ENCODE measurements at regions not wholly inside any gene's neighbourhood (a gene's known extent, or its start where the extent isn't known, plus 50 kb on each side); places are given as distances from the start of the nearest gene placed in this dataset.

DNA sequence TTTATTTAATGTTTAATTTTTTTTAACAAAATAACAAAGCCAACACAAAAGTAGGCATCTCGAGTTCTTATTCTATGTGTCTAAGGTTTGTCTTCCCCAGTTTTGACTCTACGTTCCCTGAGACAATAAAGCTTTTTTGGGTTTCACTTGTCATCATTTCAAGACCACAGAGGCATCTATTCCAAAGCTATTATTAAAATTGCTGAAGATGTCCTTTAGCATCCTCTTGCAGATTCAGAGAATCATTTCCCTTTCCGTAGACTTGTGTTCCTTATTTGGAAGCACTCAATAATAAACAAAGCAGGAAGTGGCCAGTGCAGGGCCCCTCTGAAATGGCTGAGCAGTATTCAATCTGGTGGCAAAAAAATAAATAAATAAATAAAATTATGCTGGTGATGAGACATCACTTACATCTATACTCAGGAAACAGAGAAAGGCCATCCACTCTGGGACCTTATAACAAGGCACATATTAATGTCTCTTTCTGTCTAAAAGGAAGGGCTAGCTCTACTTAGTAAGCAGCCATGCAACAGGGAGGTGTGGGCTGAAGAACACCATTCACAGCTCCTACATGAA, 362.3 kb downstream of the WDR72 start:
- DNase-seq: no peak

DNA sequence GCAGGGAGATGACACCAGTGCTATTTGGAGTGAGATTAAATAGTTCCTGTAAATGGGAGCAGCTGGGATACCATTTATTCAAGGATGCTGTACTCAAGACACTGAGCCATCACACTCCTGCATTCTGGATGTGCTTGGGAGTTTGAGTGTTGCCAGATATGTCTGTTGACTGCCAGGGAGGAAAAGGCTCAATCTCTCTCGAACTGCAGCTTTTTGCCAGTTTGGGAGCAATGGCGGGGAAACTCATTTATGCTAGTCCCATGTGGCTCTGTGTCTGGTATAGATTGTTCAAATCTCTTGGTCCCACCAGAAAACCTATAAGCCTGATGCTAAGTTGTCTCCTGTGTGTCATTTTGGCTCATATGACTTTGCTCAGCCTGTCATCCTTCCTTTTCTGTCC, 363.6 kb downstream of the WDR72 start:
- no peak for DNase-seq

DNA sequence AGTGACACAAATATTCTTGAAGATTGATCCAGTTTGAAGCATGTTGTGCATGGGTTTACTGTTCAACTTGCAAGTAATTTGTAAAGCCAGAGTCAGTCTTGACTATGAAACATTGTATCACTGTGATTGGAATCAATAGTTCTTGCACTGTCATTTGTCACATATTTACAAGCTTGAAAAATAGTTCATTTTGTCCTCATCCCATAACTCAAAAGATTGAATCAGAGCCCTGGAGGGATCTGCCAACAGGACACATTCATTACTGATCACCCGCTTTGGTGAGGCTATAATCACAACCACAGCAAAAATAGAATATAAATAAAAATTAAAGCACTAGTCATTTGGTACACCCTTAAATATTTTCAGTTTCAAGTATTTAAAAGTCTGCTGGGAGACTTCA, 368.9 kb downstream of the WDR72 start:
- no peak for DNase-seq

DNA sequence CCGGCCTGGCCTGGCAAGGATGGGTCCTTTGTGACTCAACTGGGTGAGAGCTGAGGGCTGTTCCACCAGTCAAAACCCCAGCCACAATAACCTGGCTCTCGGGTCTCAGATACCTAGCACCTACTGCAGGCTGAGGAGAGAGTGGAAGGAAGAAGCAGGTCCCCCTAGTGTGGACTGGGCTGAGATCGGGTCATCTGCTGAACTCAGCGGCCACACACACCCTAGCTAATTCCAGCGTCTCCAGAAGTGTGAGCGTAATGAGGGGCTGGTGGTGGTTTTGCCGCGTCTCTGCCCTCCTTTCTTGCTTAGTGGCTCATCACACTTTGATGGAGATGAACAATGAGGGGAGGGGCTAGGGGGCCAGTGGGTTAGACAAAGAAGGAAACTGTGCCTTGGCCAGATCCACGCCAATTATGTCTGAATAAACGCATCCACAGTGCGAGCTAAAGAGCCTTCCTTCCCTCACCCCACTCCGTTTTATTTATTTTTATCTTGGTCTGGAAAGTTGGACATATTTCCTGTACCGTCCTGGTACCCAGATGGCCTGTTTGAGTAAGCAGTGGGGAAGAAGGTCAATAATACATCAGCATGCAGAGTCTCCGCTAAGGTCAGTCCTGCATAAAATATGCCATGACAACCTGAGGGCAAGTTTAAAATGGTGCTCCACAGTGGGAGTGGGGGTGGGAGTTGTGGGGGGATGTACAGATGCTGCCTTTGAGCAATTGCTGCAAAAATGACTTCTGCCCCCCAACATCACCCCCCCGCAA, 370.0 kb downstream of the WDR72 start:
- no peak for DNase-seq

DNA sequence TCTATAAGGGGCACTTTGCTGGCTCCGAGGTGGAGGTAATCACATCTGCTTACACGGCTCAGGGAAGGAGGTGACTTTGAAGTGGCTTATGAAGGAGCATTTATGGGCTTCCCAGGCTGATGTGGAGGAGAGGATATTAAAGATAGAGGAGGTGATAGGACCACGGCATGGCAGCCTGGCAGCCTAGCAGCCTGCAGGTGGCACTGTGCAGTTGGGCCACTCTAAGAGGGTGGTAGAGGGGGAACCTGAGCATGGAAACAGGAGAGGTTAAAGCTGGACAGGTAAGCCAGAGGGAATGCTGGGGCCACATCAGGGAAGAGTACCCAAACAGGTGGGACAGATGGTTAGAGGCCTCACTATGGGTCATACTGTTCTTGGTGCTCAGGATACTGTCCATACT, 375.0 kb downstream of the WDR72 start:
- no peak for DNase-seq

DNA sequence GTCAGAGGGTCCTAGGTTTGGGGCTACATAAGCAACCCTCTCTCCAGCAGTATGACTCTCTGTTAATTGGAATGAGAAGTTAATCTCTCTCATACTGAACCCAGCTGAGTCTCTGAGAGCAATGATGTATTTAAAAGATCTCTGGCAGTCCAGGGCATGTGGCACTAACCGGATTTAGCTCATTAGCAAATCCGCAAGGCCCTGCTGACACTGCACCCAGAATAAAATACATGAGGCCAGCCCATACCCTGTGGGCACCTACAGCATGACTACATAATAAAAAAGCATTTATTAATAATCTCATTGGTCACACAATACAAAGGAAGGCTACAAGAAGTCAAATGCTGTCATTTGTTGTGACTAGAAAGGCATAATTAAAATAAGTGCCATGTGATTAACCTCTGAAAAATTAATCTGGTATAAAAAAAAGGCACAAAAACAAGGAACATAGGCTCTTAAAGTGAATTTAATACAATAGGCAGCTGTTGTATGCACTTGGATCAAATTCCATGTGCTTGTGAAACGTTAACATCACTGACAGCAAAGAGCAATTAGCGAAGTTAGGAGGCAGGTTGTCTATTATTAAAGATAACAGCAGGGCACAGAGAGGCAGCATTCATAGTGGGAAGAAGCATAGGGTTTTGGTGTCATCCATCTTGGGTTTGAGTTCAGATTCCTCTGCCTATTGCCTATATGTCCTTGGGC, 381.2 kb downstream of the WDR72 start:
- DNase-seq: no peak

DNA sequence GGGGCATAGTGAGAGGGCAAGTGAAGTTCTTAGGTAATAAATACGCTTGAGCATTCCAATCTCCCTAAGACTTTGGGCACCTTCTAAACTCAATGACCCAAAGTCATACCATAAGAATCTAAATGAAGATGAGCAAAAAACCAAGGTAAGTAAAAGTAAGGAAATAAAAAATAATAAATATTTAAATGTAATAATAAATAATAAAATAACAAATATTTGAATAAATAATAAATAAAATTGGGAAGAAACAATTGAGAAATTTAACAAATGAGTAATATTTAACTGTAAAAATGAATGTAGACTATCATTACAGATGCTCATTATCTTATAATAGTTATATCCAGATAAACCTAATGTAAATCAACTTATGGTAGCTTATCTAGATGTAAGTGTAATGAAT, 391.7 kb downstream of the WDR72 start:
- DNase-seq: no peak

DNA sequence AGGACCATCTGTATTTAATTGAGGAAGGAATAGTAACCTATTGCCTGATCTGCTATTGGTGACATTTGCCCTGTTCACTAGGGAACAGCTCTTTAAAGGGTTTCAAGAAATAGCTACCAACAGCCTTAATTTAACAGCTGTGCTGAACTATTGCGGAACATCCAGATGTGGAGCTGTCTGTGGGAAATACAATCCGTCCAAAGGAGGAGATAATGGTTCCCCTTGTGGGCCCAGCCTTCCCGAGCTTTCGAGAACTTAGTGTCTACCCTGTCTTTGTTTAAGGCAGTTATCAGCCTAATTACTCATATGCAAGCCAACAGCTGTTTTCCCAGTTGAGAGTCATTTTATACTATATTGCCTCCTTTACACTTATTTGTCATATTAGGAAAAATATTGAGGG, 398.6 kb downstream of the WDR72 start:
- DNase-seq: no peak

DNA sequence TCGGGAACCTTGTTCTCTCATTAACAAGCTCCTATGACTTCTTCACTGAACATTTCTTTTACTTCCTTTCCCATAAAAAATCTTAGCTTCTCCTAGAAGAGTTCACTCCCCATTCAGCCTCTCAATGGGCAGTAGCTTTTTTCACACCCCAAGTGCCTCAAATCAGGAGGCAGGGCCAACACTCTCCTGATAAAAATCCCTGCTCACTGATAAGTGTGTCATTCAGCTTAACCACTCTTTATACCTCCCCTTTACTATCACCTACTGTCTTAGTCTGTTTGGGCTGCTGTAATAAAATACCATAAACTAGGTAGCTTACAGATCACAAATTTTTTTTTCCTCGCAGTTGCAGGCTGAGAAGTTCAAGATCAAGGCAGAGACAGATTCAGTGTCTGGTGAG, 400.4 kb downstream of the WDR72 start:
- no peak for DNase-seq

DNA sequence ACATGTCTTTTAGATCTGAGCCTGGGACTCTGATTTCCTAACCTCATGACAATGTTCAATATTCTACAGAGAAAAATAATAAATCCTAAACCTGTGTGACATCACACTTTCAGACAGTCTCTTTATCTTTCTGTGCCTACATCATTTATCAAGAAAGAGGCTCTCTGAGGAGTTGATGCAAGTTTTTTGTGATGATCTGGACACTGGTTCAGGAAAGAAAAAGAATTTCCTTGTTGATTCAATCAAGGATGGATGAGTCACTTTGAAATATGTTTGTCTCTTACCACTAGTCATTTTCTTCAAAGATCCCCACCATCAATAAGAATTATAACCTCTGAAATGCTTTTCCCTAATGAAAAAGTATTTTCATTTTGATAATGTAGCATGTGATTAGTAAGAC, 404.6 kb downstream of the WDR72 start:
- no peak for DNase-seq

DNA sequence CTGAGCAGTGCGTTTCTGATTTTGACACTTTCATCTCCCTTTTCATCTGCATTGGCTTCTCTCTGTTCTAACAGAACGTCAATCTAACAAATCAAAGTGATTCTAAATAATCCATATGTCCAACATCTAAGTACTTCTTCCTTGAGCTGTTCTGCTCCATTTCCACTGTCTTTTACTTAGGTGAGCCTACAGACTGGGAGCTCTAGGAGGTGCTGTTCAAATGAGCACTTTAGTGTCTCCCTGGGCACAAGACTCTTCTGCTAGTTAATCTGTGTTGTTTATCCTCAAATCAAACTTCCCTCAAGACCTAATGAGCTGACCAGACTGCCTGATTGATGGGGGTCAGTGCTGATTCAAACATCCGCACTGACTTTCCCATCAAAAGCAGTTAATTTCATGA, 408.1 kb downstream of the WDR72 start:
- no peak for DNase-seq

DNA sequence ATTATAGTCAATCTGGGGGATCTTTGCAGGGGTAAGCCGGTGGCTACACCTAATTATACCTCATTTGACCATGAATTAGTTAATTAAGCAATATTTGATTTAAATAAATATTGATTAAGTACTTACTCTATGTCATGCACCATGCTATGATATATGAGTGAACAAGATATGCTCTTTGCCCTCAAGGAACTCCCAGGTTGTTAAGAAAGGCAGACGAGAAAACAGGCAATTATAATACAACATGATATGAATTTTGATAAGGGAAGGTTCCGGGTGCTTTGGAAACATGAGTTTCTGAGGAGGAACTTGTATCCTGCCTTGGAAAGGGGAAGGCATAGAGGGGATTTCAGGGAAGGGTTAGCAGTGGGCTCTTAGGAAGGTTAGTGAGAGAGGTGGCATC, 412.9 kb downstream of the WDR72 start:
- no peak for DNase-seq

DNA sequence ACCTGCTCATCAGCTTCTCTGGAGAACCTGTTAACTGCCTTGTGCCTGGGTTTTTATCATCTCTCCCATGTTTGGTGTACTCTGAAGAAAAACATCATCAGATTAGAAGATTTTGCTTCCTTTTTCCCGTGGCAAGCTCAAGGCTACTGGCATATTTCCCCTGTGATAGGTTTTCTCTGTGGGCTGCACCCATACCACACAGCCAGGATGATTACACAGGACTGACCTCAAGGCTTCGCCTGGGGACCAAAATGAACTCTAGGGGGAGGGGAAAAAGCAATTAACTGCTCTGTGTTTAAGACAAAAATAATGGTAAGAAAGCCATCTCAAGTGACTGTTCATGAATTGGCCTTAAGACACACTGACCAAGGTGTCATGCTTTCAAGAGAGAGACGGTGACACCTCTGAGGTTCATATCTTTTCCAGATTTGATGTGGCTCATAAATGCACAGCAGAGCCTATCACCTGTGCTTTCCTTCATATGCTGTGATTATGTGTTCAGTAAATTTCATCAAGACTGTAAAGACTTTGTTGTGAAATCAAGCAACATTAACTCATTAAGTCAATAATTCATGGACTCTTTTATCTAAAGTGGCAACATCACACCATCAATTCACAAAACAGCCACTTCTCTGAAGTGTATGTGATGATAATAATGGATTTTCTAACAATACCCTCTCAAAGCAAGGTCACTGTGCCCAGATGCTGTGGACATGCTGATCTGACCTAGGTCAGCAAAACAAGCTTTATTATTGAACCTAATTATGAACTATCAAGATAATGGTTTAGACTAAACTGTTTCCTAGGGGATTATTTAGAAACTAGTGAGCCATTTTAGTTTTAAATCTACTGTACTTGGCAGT, 427.9 kb downstream of the WDR72 start:
- DNase-seq: no peak

DNA sequence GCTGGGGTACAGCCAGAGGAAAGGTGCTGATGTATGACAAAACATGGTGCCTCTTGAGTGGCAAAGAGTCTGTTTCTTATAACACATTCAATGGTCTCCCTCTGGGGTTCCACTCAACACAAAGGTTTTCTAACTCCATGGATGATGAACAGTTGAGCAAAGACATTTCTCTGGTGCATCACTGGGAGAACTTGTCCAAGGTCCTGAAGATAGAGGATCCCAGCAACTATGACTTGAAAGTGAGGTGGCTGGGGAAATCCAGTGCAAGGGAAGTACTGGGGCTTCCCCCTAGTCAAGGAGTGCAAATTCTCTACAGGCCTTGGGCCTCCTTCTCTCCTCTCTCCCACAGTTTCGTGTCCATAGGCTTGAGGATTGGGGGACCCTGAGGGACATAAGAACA, 431.1 kb downstream of the WDR72 start:
- no peak for DNase-seq

DNA sequence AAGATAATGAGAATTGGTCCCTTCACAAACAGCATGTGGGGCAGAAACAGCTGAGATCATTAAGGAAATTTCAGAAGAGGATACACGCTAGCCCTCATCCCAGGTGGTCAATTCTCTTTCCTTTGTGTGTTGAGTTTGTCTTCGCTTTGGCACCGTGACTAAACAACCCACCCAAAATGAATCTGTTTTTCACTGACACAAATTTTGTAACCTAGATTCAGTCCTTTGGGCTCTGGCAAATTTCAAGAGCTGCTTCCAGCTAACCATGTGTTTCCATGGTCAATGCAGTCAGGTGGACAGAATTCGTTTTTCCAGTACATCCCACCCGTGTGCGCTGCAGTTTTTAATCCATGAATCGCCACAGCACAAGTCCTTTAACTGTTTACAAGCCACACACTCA, 435.4 kb downstream of the WDR72 start:
- peak in 1 of 14 donors; percentile 5 for DNase-seq

DNA sequence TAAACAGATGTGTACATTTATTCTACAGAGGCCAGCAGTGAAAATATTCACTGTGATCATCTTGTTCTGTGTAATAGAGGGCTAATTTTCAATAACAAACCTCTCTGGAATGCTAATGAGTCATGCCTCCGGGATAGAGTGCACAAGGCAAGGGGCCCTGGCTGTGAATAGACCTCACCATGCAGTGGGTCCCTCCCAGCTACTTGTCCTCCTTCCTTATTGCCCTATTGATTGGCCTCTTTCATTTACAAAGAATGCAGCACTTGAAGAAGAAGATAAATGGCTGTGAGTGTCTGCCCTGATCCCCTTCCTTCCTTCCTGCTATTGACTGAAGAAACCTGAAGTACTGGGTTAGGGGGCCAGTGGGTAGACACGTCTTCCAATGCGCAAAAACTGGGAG, 436.3 kb downstream of the WDR72 start:
- no peak for DNase-seq

DNA sequence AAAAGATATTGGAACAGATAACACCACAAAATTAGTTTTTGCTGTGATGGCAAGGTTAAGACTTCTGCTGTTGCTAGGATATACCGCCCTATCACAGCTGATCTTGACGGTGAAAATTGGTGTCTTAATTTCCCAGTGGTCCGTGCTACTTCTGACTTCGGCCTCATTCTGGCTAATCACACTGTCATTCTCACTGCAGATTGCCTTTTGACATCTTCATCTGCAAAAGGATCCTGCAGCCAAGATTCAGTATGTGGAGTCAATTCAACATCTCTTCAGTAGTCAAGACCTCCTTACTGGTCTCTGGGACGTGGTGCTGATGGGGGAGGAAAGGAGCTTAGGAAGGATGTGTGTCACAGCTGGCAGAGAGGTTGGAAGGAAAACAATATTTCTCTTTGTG, 438.6 kb downstream of the WDR72 start:
- DNase-seq: no peak

DNA sequence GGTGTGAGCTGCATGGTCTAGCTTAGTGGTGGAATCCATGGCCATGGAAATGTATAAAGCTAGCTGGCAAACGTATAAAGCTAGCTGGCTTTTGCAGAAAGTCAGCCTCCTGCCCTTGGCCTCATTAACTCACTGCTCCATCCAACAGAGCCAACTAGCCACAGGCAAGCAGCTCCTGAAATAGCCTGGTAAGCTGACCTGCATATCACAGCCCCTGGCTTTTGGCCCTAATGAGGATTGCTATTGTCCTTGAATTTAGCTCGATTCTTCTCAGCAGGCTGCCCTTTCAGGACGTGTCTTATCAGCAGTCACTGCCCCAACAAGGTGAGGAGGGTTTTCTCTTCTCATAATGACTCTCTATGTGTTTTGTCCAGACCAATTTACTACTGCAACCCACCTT, 446.8 kb downstream of the WDR72 start:
- peak in 1 of 14 donors; percentile 19 for DNase-seq

DNA sequence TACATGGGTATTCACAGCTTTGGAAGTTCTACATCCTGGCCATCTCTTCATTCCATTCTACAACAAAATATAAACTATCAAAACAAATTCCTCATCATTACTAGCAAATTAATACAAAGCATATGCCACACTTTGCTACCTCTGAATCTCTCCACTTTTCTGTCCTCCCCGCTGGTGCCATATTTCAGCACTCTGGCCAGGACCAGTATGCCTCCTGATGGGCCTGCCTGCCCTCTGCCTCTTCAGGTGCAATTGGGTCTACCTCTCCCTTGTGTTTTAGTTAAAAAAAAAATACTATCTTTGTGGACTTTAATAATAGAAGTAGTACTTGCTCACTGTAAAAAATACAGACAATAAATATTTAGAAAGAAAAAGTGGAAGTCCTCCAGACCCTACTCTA, 448.8 kb downstream of the WDR72 start:
- DNase-seq: no peak

DNA sequence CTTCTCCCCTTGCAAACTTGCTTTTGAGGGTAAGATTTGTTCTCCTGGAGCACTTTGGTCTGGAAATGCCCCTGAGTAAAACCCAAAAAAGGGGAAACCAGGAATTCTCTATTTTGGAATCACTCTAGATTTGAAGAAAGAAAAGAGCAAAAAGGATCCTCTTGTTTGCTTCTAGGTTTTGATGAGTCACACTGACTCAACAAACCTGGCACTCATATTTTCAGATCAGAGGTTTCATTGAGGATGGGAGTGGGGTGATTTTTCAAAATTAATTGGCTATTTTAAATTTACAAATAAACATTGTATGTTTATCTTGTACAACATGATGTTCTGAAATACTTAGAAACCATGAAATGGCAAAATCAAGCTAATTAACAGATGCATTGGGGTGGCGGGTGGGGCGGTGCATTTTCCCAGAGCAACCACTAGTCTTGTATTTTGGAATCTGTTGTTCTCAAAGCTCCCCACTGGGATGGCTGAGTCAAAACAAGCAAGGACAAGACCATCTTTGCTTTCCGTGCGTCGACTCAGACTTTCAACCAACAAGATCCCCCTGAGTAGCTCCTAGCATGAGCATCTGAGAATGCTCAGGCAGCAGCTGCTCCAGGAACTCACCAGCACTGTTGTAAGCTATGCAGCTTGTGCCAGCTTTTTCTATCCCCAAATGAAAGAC, 451.4 kb downstream of the WDR72 start:
- DNase-seq: no peak

DNA sequence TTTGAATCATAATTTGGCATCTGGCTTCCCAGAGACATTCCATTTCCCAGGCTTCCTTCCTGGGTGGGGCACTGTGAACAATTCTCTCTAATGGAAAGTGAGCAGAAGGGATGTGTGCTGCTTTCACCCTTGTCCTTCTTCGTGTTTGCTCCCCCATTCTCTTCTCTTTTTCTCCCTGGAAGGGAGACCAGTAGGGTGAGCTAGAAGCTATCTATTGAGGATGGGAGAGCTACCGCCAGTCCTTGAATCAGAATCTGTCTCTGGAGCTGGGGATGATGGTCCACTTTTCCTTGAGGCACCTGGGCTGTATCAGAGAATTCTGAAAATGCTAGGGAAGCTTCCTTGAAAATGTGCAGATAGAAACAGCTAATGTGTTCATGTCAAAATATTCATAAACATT, 453.9 kb downstream of the WDR72 start:
- no peak for DNase-seq

DNA sequence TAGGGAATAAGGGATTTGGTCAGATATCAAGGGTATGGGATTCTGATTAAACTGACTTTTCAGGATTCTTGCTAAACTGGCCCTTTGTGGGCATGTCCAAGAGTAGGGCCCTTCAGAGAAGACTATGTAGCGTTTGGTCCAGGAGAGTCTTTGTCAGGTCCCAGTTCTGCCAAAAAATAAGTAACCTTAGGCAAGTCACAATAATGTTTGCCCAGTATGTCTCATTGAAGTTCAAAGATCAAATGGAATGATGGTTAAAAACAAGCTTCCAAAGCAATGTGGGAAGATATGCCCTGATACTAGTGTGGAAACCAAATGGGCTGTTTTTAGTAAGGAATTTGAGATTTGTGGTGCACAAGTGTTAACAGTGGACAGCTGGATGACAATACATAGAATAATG, 454.4 kb downstream of the WDR72 start:
- no peak for DNase-seq

DNA sequence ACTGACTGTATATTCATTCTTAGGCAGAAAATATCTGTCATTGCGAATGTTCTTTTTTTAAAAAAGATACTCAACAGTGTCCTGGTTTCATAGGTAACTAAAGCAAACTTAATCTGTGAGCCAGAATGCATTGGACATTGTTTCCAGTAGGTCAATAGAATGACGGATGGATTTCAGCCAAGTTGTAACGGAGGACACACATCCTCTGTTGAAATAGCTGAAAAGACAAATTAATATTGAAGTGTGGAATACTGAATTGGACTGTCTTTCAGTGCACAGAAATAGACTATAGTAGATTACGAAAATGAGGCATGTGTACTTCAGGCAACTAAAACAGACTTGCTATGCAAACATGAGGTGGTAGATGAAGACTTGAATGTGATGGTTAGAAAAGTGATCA, 461.6 kb downstream of the WDR72 start:
- no peak for DNase-seq

Data from C1 segment of cervical spinal cord (tissue), 14 donors.